ENCODE measurements at regions not wholly inside any gene's neighbourhood (a gene's known extent, or its start where the extent isn't known, plus 50 kb on each side); places are given as distances from the start of the nearest gene placed in this dataset.

- Histone ChIP-seq H3K4me1 (ENCODE audit: control insufficient read depth in 1 of 2, low read depth in 2 of 2) (no peaks in the 10 kb centered on the region), H3K27me3 (replicated peaks; ENCODE audit: insufficient read depth) (no peaks in the 10 kb centered on the region), H3K27ac (no peak overlapping the region), H3K36me3 (no peaks in the 10 kb centered on the region), H3K9me3 (no peaks in the 10 kb centered on the region), H3K4me3 (no peak overlapping the region)
- ATAC-seq (ENCODE audit: insufficient number of reproducible peaks, low FRiP score, low read depth) (no peak), DNase-seq (ENCODE audit: low spot score) (no peak)
- no peak for TF ChIP-seq CTCF (IDR thresholded peaks at IDR 0.05)
These were observed 181.4 kb downstream of the KLF5 start for GRCh38 chr13:73240193-73240592.

DNA sequence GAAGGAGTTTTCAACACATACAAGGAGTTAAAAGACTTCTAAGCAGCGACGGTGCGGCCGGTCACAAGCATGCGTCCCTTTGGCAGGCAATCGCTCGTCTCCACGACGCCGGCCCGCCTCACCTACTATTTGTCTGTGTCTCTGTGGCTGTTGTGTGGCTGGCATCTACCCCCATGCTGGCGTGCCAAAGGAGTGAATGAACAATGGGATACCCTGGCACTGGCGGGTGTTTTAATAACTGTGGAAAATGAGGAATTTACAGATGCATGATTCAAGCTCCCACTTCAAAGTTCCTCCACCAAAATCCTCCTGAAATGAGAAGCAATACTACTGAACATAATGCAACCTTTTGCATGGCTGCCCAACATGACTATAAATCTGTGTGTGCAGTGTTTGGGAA is 176.6 kb downstream of the KLF5 start:
- Histone ChIP-seq H3K9me3 (no peaks in the 10 kb centered on the region), H3K36me3 (no peaks in the 10 kb centered on the region), H3K27ac (no peak overlapping the region), H3K4me1 (ENCODE audit: control insufficient read depth in 1 of 2, low read depth in 2 of 2) (no peaks in the 10 kb centered on the region), H3K27me3 (replicated peaks; ENCODE audit: insufficient read depth) (no peaks in the 10 kb centered on the region), H3K4me3 (no peak overlapping the region)
- DNase-seq (ENCODE audit: low spot score) (no peak), ATAC-seq (ENCODE audit: insufficient number of reproducible peaks, low FRiP score, low read depth) (no peak)
- TF ChIP-seq CTCF (IDR thresholded peaks at IDR 0.05), result no peak

DNA sequence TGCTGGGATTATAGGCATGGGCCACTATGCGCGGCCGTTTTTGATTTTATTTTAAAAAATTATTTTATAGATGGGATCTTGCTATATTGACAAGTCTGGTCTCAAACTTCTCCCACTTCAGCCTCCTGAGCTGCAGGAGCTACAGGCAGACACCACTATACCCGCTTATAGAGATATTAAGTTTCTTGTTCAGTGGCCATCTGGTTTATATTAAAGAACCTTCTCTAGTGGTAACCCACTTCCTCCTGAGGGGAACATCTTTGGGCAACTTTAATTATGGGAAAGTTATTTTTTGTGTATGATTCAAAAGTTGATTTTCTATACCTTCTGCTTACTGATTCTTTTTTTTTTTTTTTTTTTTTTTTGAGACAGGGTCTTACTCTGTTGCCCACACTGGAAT is 172.7 kb downstream of the KLF5 start:
- no peak overlapping the region for H3K4me3 ChIP-seq

GRCh38 chr13:73230716-73231115 is 171.9 kb downstream of the KLF5 start:
- Histone ChIP-seq H3K36me3 (no peaks in the 10 kb centered on the region), H3K4me3 (no peak overlapping the region), H3K27me3 (replicated peaks; ENCODE audit: insufficient read depth) (no peaks in the 10 kb centered on the region), H3K4me1 (ENCODE audit: control insufficient read depth in 1 of 2, low read depth in 2 of 2) (no peaks in the 10 kb centered on the region), H3K9me3 (no peaks in the 10 kb centered on the region), H3K27ac (no peak overlapping the region)
- no peak for TF ChIP-seq CTCF (IDR thresholded peaks at IDR 0.05)
- ATAC-seq (ENCODE audit: insufficient number of reproducible peaks, low FRiP score, low read depth) (no peak), DNase-seq (ENCODE audit: low spot score) (no peak)

More for the DNA sequence above, 172.7 kb downstream of the KLF5 start:
- no peaks in the 10 kb centered on the region for H3K36me3 ChIP-seq
- no peak overlapping the region for H3K27ac ChIP-seq
- no peak for TF ChIP-seq CTCF (IDR thresholded peaks at IDR 0.05)
- H3K9me3 ChIP-seq, result no peaks in the 10 kb centered on the region
- no peak for DNase-seq (ENCODE audit: low spot score)
- H3K27me3 ChIP-seq (replicated peaks; ENCODE audit: insufficient read depth), result no peaks in the 10 kb centered on the region
- ATAC-seq (ENCODE audit: insufficient number of reproducible peaks, low FRiP score, low read depth), result no peak
- H3K4me1 ChIP-seq (ENCODE audit: control insufficient read depth in 1 of 2, low read depth in 2 of 2), result no peaks in the 10 kb centered on the region

DNA sequence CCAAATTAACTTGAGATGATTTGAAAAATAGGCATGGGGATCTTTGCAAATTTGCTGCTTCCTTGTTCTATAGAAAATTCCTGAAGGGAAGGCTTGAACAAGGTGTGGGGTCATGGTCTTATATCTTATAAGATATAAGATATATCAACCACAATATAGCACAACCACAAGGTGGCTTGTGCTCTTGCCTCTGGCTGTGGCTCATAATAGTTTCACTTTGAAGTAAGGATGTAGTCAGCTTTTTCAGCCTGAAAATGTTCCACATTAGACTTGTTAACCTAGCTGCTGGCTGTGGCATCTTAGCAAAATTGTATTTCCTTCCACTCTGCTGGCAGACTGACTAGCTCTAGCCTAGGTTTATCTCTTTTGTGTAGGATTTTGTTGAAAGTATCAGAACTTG is 169.7 kb downstream of the KLF5 start:
- no peaks in the 10 kb centered on the region for H3K4me1 ChIP-seq (ENCODE audit: control insufficient read depth in 1 of 2, low read depth in 2 of 2)

More for the DNA sequence above, 169.7 kb downstream of the KLF5 start:
- Histone ChIP-seq H3K27me3 (replicated peaks; ENCODE audit: insufficient read depth) (no peaks in the 10 kb centered on the region), H3K36me3 (no peaks in the 10 kb centered on the region), H3K4me3 (no peak overlapping the region), H3K9me3 (no peaks in the 10 kb centered on the region), H3K27ac (no peak overlapping the region)
- ATAC-seq (ENCODE audit: insufficient number of reproducible peaks, low FRiP score, low read depth) (peak; percentile 22), DNase-seq (ENCODE audit: low spot score) (no peak)
- TF ChIP-seq CTCF (IDR thresholded peaks at IDR 0.05), result no peak
